ENCODE measurements at regions not wholly inside any gene's neighbourhood (a gene's known extent, or its start where the extent isn't known, plus 50 kb on each side); places are given as distances from the start of the nearest gene placed in this dataset.

DNA sequence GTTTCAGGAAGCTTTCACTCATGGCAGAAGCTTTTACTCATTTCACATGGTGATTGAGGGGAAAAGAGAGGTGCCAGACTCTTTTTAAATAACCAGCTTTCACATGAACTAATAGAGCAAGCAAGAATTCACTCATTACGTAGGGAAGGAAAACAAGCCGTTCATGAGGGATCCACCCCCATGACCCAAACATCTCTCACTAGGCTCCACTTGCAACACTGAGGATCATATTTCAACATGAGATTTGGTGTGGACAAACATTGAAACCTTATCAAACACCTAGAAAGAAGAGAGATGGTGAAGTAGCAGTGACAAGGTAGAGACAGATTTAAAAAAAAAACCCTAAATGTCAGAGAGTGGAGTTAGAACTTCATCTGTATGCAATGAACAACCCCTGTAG lies 408.6 kb upstream of the PDZRN3 start:
- TF ChIP-seq EZH2phosphoT487 (IDR thresholded peaks at IDR 0.05; ENCODE audit: borderline replicate concordance, low read depth), result no peak
- no peak for TF ChIP-seq RFX5 (IDR thresholded peaks at IDR 0.05; ENCODE audit: low read length)
- TF ChIP-seq SMC3 (IDR thresholded peaks at IDR 0.05; ENCODE audit: low read depth, low read length), result no peak
- TF ChIP-seq POLR2AphosphoS5 (IDR thresholded peaks at IDR 0.05; ENCODE audit: low read depth, low read length), result no peak
- no peak for TF ChIP-seq NRF1 (IDR thresholded peaks at IDR 0.05; ENCODE audit: low read depth, low read length)
- TF ChIP-seq, protein P1, sequence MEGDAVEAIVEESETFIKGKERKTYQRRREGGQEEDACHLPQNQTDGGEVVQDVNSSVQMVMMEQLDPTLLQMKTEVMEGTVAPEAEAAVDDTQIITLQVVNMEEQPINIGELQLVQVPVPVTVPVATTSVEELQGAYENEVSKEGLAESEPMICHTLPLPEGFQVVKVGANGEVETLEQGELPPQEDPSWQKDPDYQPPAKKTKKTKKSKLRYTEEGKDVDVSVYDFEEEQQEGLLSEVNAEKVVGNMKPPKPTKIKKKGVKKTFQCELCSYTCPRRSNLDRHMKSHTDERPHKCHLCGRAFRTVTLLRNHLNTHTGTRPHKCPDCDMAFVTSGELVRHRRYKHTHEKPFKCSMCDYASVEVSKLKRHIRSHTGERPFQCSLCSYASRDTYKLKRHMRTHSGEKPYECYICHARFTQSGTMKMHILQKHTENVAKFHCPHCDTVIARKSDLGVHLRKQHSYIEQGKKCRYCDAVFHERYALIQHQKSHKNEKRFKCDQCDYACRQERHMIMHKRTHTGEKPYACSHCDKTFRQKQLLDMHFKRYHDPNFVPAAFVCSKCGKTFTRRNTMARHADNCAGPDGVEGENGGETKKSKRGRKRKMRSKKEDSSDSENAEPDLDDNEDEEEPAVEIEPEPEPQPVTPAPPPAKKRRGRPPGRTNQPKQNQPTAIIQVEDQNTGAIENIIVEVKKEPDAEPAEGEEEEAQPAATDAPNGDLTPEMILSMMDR (IDR thresholded peaks at IDR 0.05), result no peak
